Large intestine (tissue), 3 donors: ENCODE measurements at regions not wholly inside any gene's neighbourhood (a gene's known extent, or its start where the extent isn't known, plus 50 kb on each side); places are given as distances from the start of the nearest gene placed in this dataset.

ENCODE experiments used
- DNase-seq, 2 donors: peaks; one replicate each; pipeline versions ENCODE4 v3.0.0 to v3.0.0-alpha.2; 2013
- H3K27ac ChIP-seq: one replicate; pipeline ENCODE4 v1.5.1; 2013; ENCODE audit warnings: low read length
- H3K27me3 ChIP-seq: 2 replicates; pipeline ENCODE4 v1.6.1; 2013; ENCODE audit warnings: low read length; ENCODE audit not compliant: control insufficient read depth, insufficient read depth
- H3K36me3 ChIP-seq: 2 replicates; pipeline ENCODE4 v1.6.1; 2013; ENCODE audit warnings: low read length; ENCODE audit not compliant: control insufficient read depth, insufficient read depth
- H3K4me1 ChIP-seq: one replicate; pipeline ENCODE4 v1.6.1; 2013; ENCODE audit warnings: low read length; ENCODE audit not compliant: control insufficient read depth, insufficient read depth
- H3K4me3 ChIP-seq: one replicate; pipeline ENCODE4 v1.5.1; 2013; ENCODE audit warnings: low read length
- H3K9me3 ChIP-seq: one replicate; pipeline ENCODE4 v1.6.1; 2013; ENCODE audit warnings: mild to moderate bottlenecking, low read depth, low read length, moderate library complexity; ENCODE audit not compliant: control insufficient read depth
- WGBS: methylation state at CpG from one replicate; pipeline ENCODE4 v1.1.5; 2013; ENCODE audit warnings: low lambda C conversion rate; ENCODE audit not compliant: insufficient coverage; 5-methylcytosine and 5-hydroxymethylcytosine counted together

DNA sequence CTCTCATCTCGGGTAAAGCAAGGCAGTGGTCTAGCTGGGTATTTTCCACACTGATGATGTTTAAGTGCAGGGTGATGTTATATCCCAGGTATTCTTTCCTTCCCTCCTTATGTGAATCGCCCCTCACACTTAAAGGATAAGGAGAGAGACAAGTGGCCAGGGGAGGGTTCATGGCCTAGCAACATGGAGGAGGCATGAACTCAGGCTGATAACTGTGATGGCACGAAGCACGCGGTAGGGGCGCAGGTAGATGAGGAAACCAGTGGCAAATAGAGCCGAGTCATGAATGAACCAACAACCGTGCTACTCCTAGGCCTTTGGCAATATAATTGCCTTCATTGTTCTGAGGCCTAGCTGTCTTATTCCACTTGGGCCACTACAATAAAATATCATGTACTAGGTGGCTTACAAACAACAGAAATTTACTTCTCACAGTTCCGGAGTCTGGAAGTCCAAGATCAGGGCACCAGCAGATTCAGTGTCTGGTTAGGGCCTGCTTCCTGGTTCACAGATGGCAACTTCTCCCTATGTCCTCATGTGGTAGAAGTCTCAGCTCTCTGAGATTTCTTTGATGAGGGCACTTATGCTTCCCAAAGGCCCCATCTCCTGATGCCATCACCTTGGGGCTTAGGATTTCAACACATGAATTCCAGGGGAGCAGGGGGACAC lies 56.0 kb upstream of the PIK3CG start:
- H3K4me3 ChIP-seq: no peak overlapping the region
- no peak overlapping the region for H3K27ac ChIP-seq
- H3K27me3 ChIP-seq: peaks cover 8% of the 10 kb centered on the region
- H3K4me1 ChIP-seq: no peaks in the 10 kb centered on the region
- H3K36me3 ChIP-seq: no peaks in the 10 kb centered on the region
- no peak for DNase-seq
- WGBS: no CpG with 5 or more reads among the region's 9 CpGs
- H3K9me3 ChIP-seq: no peaks in the 10 kb centered on the region

DNA sequence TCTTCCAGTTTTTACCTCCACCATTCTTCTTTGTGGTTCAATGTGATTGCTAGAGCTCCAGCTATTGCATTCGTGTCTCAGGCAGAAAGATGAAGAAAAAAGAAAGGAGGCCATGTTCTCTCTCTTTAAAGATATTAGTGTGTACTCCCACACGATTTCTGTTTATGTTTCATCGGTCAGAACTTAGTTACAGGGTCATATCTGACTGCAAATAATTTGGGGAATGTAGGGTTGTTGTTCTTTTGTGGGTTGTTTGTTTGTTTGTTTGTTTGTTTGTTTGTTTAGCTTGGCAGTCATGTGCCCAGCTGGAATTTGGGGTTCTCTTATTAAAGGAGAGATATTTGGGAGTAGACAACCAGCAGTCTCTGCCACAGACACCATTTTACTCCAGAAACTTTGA lies 53.6 kb upstream of the PIK3CG start:
- Histone ChIP-seq H3K36me3 (no peaks in the 10 kb centered on the region), H3K27me3 (peaks cover 4% of the 10 kb centered on the region)
- no CpG with 5 or more reads among the region's 3 CpGs for WGBS

DNA sequence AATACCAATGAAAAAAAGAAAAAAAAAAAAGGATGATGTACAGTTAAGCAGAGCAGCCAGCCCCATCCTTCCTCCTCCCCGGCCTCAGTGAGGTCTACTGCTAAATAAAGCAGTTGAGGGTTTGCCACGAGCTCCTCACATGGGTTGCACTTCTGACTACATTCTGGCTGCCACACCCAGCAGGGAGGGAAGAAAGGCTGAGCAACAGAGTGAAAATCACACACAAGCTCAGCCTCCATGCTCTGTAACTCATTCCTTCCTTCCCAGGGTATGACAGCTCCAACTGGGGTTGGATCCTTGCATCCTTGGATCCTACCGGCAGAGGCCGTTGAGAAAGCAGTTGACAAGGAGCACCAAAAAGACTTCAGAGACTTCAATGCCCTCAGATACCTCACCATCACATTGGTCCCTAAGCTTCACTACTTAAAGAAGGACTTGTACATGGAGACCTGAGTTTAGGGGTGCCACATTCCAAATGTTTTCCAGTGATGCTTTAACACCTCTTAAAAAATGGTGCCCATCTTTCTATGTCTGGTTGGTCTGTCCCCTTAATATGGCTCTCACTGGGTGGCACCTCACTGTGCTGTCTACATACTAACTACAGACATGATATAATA lies 52.9 kb upstream of the PIK3CG start:
- H3K27me3 ChIP-seq: peaks cover 2% of the 10 kb centered on the region
- no peaks in the 10 kb centered on the region for H3K9me3 ChIP-seq
- no peak overlapping the region for H3K27ac ChIP-seq
- H3K36me3 ChIP-seq: no peaks in the 10 kb centered on the region
- no peaks in the 10 kb centered on the region for H3K4me1 ChIP-seq
- DNase-seq: no peak
- WGBS: no CpG with 5 or more reads among the region's 4 CpGs
- H3K4me3 ChIP-seq: no peak overlapping the region

More for the DNA sequence above, 53.6 kb upstream of the PIK3CG start:
- no peak overlapping the region for H3K27ac ChIP-seq
- no peak overlapping the region for H3K4me3 ChIP-seq
- no peaks in the 10 kb centered on the region for H3K4me1 ChIP-seq
- H3K9me3 ChIP-seq: no peaks in the 10 kb centered on the region
- DNase-seq: no peak

- H3K9me3 ChIP-seq: no peaks in the 10 kb centered on the region
- H3K36me3 ChIP-seq: no peaks in the 10 kb centered on the region
- no peak overlapping the region for H3K4me3 ChIP-seq
- DNase-seq: no peak
- H3K27me3 ChIP-seq: peaks cover 2% of the 10 kb centered on the region
- H3K4me1 ChIP-seq: no peaks in the 10 kb centered on the region
- WGBS: 83% methylated on average over 1 of the region's 6 CpGs
- H3K27ac ChIP-seq: no peak overlapping the region
Observed at GRCh38 chr7:106813705-106814305, 51.3 kb upstream of the PIK3CG start.

GRCh38 chr7:106814887-106815286 lies 50.2 kb upstream of the PIK3CG start:
- H3K4me3 ChIP-seq: no peak overlapping the region
- H3K27me3 ChIP-seq: peaks cover 2% of the 10 kb centered on the region
- DNase-seq: no peak
- H3K36me3 ChIP-seq: no peaks in the 10 kb centered on the region
- H3K27ac ChIP-seq: no peak overlapping the region
- no CpG with 5 or more reads among the region's 7 CpGs for WGBS
- no peaks in the 10 kb centered on the region for H3K4me1 ChIP-seq
- no peaks in the 10 kb centered on the region for H3K9me3 ChIP-seq
